Vagina (tissue), 2 donors: ENCODE measurements at regions not wholly inside any gene's neighbourhood (a gene's known extent, or its start where the extent isn't known, plus 50 kb on each side); places are given as distances from the start of the nearest gene placed in this dataset.

ENCODE experiments used
- DNase-seq, 2 donors: peaks; one replicate each; pipeline ENCODE4 v3.0.0-alpha.2; 2017; ENCODE audit errors: extremely low spot score in 2 of 2
- H3K27ac ChIP-seq: fragments of 200-600 bp; sonication (generic); one replicate; pipeline ENCODE4 v1.5.1; 2019
- H3K27me3 ChIP-seq: fragments of 200-600 bp; sonication (generic); one replicate; pipeline ENCODE4 v1.5.1; 2019
- H3K36me3 ChIP-seq, 2 donors: fragments of 200-600 bp; sonication (generic); one replicate each; pipeline ENCODE4 v1.5.1; 2017 to 2019
- H3K4me1 ChIP-seq: fragments of 200-600 bp; sonication (generic); one replicate; pipeline ENCODE4 v1.5.1; 2019
- H3K4me3 ChIP-seq, 2 donors: fragments of 200-600 bp; sonication (generic); 1 replicate in 1 of 2; 2 replicates in 1 of 2; pipeline ENCODE4 v1.5.1; 2016 to 2019
- H3K9me3 ChIP-seq: fragments of 200-600 bp; sonication (generic); one replicate; pipeline ENCODE4 v1.5.1; 2019
- POLR2A ChIP-seq, 2 donors: fragments of 450-650 bp; IDR thresholded peaks; one replicate each; pipeline ENCODE4 v1.6.1; 2017; ENCODE audit warnings: antibody characterized with exemption in 2 of 2, mild to moderate bottlenecking in 2 of 2, moderate library complexity in 2 of 2
- POLR2AphosphoS5 ChIP-seq, 2 donors: sonication (generic); formaldehyde crosslinking; IDR thresholded peaks; one replicate each; pipeline ENCODE4 v1.9.0; 2017; ENCODE audit warnings: antibody characterized with exemption in 2 of 2, mild to moderate bottlenecking in 2 of 2, low read depth in 1 of 2; ENCODE audit not compliant: insufficient read depth in 1 of 2
- intact Hi-C: fragments of 100-400 bp; cut with DNase I; formaldehyde crosslinking; loops from one replicate; pipeline ENCODE4 v1.15.1; 2023
- TF ChIP-seq, protein P1 (sequence below), 3 experiments: fragments of 450-650 bp in 2 of 3; fragments of 200-600 bp in 1 of 3; sonication (generic) in 1 of 3; IDR thresholded peaks; one replicate each; pipeline ENCODE4 v1.5.1; 2017 to 2019; ENCODE audit warnings: antibody characterized with exemption in 3 of 3, mild to moderate bottlenecking in 2 of 3, moderate library complexity in 2 of 3

DNA sequence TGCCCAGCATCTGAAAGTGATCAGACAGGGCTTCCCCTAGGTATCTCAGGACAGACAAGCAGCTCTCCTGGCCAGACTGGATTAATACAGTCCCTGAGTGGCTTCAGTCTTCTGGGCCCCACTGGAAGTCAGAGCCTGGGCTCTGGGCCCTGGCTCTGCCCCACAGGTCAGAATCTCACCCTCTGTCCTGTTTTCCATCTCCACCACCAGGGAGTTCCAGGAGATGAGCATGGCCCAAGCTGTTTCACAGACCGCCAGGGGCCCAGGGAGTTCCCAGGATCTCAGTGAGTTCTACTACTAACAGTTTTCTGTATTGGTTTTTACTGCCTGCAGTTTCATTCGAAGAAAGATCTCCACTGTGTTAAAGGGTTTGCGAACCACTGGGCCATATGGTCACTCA lies 131.5 kb downstream of the MEX3B start:
- Histone ChIP-seq H3K4me1 (peaks cover 14% of the 10 kb centered on the region), H3K9me3 (no peaks in the 10 kb centered on the region), H3K4me3 (no peak overlapping the region), H3K36me3 (no peaks in the 10 kb centered on the region), H3K27ac (no peak overlapping the region), H3K27me3 (no peaks in the 10 kb centered on the region)
- intact Hi-C loops: no loop called here
- DNase-seq: no peak
- TF ChIP-seq POLR2A (IDR thresholded peaks at IDR 0.05): no peak
- TF ChIP-seq POLR2AphosphoS5 (IDR thresholded peaks at IDR 0.05; ENCODE audit: insufficient read depth in 1 of 2, low read depth in 1 of 2): no peak
- TF ChIP-seq, protein P1, sequence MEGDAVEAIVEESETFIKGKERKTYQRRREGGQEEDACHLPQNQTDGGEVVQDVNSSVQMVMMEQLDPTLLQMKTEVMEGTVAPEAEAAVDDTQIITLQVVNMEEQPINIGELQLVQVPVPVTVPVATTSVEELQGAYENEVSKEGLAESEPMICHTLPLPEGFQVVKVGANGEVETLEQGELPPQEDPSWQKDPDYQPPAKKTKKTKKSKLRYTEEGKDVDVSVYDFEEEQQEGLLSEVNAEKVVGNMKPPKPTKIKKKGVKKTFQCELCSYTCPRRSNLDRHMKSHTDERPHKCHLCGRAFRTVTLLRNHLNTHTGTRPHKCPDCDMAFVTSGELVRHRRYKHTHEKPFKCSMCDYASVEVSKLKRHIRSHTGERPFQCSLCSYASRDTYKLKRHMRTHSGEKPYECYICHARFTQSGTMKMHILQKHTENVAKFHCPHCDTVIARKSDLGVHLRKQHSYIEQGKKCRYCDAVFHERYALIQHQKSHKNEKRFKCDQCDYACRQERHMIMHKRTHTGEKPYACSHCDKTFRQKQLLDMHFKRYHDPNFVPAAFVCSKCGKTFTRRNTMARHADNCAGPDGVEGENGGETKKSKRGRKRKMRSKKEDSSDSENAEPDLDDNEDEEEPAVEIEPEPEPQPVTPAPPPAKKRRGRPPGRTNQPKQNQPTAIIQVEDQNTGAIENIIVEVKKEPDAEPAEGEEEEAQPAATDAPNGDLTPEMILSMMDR (IDR thresholded peaks at IDR 0.05): no peak

DNA sequence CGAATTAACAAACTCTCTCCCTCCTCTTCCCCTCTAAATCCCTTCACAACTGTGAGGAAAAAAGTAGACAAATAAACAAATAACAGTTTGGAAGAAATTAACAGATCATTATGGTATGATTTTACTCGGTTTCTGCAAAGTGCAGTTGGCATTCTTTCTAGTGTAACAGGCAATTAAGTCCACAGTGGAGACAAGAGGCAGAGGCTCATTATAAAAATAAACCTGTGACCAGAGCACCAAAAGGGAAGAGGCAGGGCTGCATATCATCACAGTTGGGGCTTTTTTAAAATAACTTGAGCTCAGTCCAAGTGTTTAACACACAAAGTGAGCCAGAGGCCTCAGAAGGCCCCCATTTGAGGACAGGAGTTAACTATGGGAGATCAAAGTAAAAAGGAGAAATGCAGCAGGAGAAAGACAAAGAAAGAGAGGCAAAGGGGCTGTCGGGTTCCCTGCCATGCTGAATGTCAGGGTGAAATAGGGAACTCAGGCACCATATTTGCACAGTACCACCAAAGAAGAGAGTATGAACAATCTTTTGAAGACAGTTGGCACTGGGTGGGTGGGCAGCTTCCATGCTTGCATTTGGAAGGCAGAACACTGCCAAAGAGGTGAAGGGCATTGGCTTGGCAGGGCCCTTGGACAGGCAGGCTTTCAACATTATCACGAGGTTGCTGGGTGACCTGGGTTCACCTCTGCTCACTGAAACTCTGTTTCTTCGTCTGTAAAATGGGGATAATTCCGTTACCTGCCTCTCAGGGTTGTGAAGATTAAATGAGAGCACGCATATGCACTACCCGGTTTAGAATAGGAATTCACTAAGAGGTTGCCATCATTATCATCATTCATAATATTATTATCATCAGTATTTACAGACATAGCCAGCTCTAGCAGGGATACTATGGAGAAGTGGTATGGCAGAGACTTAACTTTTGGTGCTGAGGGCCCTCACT lies 134.5 kb downstream of the MEX3B start:
- Histone ChIP-seq H3K4me1 (peaks cover 22% of the 10 kb centered on the region), H3K27me3 (no peaks in the 10 kb centered on the region), H3K36me3 (no peaks in the 10 kb centered on the region), H3K27ac (no peak overlapping the region), H3K4me3 (no peak overlapping the region), H3K9me3 (no peaks in the 10 kb centered on the region)
- TF ChIP-seq POLR2AphosphoS5 (IDR thresholded peaks at IDR 0.05; ENCODE audit: insufficient read depth in 1 of 2, low read depth in 1 of 2): no peak
- TF ChIP-seq POLR2A (IDR thresholded peaks at IDR 0.05): no peak
- TF ChIP-seq, protein P1 (IDR thresholded peaks at IDR 0.05): no peak
- no peak for DNase-seq
- intact Hi-C loops: no loop called here

DNA sequence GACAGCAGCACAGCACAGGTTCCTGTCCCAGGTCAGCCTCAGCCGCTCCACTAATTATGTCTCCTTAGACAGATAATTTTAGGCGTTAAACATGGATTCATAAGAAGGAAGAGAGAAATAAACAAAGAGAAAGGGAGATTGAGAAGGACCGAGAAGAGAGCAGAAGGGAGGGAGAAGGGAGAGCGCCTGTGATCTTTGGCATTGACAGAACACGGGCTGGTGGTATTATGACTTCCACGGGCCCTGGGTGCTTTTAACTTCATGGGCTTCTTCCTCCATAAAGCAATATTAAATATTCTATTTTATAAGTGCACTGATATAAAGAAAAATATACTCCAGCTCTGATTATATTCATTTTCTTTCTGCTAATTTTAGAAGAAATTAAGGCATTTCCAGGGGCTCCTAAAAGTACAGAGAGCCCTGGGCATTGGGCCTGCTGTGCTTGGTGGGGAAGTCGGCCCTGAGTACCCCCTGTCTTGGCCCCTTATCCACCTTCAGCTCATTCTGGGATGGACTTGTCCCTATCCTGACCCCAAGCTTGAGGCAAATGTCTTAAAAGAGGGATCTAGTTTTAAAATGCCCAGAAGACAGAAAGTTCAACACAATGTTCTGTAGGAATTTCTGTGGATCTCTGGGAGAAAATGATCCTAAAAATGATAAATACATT lies 135.3 kb downstream of the MEX3B start:
- peaks cover 22% of the 10 kb centered on the region for H3K4me1 ChIP-seq
- no peak overlapping the region for H3K27ac ChIP-seq
- DNase-seq: no peak

DNA sequence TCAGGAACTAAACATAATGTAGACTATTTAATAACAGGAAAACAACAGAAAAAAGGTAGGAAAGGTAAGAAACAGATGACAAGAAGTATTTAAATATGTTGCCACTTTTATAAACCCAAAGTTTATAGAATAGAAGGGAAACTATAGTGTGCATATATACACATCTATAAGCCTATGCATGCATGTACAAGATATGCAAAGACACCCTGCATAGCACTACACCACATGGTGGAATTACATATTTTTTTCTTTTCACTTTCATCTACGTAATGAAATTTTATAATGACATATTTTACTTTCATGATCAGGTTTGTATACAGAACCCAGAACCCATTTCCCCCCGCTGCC lies 136.8 kb downstream of the MEX3B start:
- DNase-seq: no peak
- Histone ChIP-seq H3K4me1 (peaks cover 14% of the 10 kb centered on the region), H3K4me3 (no peak overlapping the region), H3K36me3 (no peaks in the 10 kb centered on the region), H3K9me3 (no peaks in the 10 kb centered on the region), H3K27ac (no peak overlapping the region), H3K27me3 (no peaks in the 10 kb centered on the region)
- intact Hi-C loops: no loop called here
- TF ChIP-seq POLR2A (IDR thresholded peaks at IDR 0.05): no peak
- TF ChIP-seq, protein P1 (IDR thresholded peaks at IDR 0.05): no peak

More for the DNA sequence above, 135.3 kb downstream of the MEX3B start:
- no peak for TF ChIP-seq POLR2AphosphoS5 (IDR thresholded peaks at IDR 0.05; ENCODE audit: insufficient read depth in 1 of 2, low read depth in 1 of 2)
- TF ChIP-seq, protein P1 (IDR thresholded peaks at IDR 0.05): no peak
- TF ChIP-seq POLR2A (IDR thresholded peaks at IDR 0.05): no peak
- no peaks in the 10 kb centered on the region for H3K36me3 ChIP-seq
- intact Hi-C loops: no loop called here
- no peaks in the 10 kb centered on the region for H3K9me3 ChIP-seq
- H3K27me3 ChIP-seq: no peaks in the 10 kb centered on the region
- H3K4me3 ChIP-seq: no peak overlapping the region

DNA sequence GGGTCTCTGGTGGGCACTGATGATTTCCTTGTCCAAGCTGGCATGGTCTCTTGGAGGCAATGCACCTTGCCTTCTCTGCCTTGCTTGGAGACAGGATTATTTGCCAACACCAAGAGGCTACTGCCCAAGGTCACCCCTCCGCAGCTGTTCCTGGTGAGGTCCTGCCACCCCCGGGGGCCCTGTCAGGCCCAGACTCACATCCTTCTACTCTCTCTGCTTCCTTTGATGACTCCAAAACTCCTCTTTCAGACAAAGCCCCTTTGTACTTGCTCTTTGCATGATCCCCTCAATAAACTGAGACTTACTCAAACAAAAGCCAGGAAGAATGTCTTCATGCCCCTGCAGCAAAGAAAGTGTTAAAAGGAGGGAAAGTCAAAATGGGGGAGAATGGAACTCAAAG lies 137.7 kb downstream of the MEX3B start:
- DNase-seq: no peak
- Histone ChIP-seq H3K27me3 (no peaks in the 10 kb centered on the region), H3K36me3 (no peaks in the 10 kb centered on the region), H3K4me1 (peaks cover 14% of the 10 kb centered on the region), H3K4me3 (no peak overlapping the region), H3K27ac (no peak overlapping the region), H3K9me3 (no peaks in the 10 kb centered on the region)
- intact Hi-C loops: no loop called here
- no peak for TF ChIP-seq POLR2A (IDR thresholded peaks at IDR 0.05)
- TF ChIP-seq, protein P1 (IDR thresholded peaks at IDR 0.05): no peak
- no peak for TF ChIP-seq POLR2AphosphoS5 (IDR thresholded peaks at IDR 0.05; ENCODE audit: insufficient read depth in 1 of 2, low read depth in 1 of 2)
